ENCODE measurements at regions not wholly inside any gene's neighbourhood (a gene's known extent, or its start where the extent isn't known, plus 50 kb on each side); places are given as distances from the start of the nearest gene placed in this dataset.
"Not testable (repeated sequence)": the region's sequence is repeated elsewhere in the genome, so short reads cannot be mapped to it uniquely, and the experiment has no call there.

GRCh38 chr13:80168089-80168850 lies 172.7 kb downstream of the SPRY2 start:
- DNase-seq = no peak

- no peak for DNase-seq
These were observed 174.6 kb downstream of the SPRY2 start for GRCh38 chr13:80166352-80166751.

DNA sequence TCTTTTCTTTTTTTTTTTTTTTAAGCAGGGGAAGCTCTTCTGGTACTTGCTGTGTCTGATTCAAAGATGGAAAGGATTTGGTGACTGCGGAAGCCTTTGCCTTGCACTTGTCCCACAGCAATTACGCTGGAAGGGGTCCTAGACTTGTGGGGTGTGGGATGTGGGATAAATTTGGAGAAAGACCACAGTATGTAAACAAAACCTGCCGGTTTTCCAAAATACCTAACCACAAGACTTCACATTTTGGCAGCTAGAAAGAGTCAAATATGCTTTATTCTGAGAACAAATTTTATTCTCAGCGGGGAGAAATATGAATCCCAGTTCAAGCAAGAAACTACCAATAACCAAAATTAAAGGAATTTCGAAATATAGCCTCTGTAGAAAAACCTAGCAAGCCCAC lies 176.5 kb downstream of the SPRY2 start:
- no peak for DNase-seq

- DNase-seq = no peak
These were observed 179.0 kb downstream of the SPRY2 start for GRCh38 chr13:80161896-80162295.

DNA sequence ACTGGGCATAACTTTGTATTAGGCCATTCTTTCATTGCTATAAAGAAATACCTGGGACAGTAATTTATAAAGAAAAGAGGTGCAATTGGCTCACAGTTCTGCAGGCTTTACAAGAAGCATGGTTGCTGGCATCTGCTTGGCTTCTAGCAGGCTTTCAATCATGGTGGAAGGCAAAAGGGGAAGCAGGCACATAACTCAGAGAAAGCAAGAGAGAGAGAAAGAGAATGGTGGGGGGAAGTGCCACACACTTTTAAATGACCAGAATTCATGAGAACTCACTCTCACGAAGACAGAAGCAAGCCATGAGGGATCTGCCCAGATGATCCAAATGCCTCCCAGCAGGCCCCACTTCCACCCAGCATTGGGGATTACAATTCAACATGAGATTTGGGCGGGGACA lies 179.7 kb downstream of the SPRY2 start:
- no peak for DNase-seq

GRCh38 chr13:80160110-80160509 lies 180.8 kb downstream of the SPRY2 start:
- DNase-seq = no peak

DNA sequence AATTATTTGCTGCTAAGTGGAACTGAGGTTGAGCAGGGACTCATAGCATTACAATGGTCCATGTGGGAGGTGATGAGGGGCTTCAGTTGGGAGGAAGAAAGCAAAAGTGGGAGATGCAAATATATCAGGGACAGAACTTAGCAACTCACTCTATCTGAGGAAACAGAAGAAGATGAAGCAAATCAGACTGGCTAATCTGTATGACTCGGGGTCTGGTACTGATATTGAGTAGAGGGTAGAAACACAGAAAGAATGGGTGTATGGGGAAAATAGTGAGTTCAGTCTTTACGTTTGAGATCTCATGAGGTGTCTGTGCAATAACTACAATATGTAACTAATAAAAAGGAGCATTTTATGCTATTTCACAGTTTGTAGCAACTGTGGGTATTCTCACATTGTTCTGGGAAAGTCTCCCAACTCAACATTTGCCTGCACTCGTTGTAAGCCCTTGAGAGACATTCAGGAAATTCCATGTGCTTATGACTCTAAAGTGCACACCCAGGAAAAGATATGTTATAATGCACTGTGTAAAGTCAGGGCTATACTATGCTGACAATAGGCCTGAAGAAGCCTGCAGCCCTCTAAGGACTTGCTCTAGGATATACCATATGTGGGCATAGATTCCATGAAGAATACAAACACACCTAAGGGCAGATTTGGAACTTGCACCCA lies 183.5 kb downstream of the SPRY2 start:
- DNase-seq = no peak

DNA sequence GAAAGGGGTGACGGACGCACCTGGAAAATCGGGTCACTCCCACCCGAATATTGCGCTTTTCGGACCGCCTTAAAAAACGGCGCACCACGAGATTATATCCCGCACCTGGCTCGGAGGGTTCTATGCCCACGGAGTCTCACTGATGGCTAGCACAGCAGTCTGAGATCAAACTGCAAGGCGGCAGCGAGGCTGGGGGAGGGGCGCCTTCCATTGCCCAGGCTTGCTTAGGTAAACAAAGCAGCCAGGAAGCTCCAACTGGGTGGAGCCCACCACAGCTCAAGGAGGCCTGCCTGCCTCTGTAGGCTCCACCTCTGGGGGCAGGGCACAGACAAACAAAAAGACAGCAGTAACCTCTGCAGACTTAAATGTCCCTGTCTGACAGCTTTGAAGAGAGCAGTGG lies 188.8 kb downstream of the SPRY2 start:
- DNase-seq = not testable (repeated sequence)

DNA sequence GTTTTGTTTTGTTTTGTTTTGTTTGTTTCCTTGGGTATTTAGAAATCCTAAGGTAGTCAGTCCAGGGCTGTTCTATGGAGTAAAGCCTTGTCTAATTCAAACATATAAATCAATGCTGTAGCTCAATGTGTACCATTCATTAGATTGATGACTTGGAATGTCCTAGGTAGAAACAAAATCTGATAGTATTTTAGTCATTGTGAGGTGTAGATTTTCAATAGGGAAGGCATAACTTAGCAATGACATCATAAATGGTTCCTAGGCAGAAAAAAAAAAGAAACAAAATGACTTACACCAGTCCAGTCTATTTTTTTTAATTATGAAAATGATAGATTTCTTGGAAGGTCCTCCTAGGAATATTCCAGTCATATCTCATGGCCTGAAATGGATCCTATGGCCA lies 189.9 kb downstream of the SPRY2 start:
- no peak for DNase-seq

DNA sequence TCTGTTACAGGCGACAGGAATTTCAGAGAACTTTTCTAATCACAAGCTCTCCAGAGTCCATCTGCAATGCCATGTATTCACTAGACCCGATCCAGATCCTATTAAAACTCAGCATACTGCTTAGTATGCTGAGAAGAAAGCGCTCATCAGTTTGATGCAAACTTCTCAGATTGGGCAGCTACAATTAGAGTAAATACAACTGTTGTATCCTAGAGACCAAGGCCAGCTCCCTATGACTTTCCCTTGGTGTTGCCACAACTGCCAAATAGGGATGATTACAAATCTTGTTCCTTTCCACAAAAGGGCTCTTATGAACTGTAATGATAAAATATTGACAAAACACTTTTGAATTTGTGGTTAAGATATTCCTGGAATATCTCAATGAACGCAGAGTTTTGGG lies 191.2 kb downstream of the SPRY2 start:
- DNase-seq = no peak

DNA sequence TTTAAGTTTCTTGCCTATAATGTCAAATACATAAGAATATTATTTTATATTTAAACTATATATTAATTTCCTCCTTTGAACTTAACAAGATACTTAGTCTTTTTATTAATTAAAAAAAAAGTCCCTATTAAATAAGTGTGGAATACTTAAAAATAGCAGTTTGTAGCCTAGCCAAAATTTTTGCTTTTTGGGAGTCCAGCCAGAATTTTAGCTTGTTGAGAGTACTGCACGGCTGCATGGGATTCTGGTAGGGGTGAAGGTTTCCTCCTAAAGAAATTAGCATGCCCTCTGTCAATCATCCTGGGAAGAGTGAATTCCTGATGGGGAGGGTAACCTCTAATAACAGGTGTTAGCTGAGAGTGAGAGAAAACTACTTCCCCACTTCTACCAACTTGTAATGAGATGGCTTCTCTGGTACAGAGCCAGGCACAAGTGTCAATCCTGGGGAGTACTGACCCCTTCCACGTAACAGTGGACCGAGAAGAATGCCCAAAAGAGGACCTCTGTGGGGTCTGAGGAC lies 195.7 kb downstream of the SPRY2 start:
- DNase-seq = no peak

DNA sequence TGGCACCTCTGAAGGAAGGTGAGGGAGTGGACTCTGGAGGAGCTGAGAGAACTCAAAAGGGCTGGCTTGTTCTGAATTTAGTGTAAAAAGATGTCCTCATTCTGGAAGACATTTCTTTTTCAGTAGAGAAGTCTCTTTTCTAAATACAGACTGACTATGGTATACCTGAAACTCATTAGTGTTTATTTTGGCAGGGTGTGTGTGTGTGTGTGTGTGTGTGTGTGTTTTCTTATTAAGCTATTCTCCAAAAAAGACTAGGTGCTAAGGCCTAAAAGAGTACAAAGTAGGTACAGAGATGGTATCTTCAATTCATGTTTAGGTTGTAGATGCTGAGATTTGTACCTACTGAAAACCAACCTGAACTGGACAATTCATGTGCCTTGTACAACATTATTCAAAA lies 196.4 kb downstream of the SPRY2 start:
- DNase-seq = no peak

- no peak for DNase-seq
These were observed 199.6 kb downstream of the SPRY2 start for GRCh38 chr13:80141123-80141849.

- DNase-seq = no peak
These were observed 200.2 kb downstream of the SPRY2 start for GRCh38 chr13:80140685-80141084.

DNA sequence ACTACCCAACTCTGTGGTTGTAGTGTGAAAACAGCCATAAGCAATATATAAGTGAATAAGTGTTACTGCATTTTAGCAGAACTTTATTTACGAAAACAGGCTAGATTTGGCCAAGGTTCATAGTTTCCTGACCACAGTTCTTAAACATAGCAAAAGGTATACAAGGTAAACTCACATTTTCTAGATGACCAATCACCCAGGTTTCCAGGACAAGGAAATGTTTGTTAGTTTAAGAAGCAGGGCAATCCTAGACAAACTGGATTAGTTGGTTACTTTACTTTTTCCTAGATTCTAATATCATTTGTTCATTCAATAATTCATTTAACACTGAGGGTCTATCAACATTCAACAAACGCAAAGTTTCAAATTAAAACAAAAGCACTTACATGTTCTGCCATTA lies 201.7 kb downstream of the SPRY2 start:
- DNase-seq = no peak

DNA sequence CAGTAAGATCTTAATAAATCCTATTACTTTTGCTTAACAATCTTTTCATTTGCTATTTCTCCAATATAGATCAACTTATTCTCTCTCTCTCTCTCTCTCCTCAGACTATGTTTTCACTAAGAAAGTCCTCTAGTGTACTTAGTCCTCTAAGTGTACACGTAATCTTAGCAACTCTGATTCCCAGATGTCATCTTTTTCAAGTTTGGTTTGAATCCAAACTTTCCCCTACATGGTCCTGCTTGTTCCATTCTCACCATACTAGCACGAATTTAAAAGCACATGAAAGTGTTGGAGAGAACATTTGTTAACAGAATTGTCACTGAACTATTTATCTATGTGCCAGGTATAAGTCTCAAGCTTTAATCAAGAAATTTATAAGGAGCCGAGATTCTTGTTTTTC lies 202.9 kb downstream of the SPRY2 start:
- DNase-seq = no peak

- no peak for DNase-seq
These were observed 206.6 kb downstream of the SPRY2 start for GRCh38 chr13:80134346-80134745.

GRCh38 chr13:80133631-80134261 lies 207.2 kb downstream of the SPRY2 start:
- no peak for DNase-seq

- DNase-seq = no peak
These were observed 208.0 kb downstream of the SPRY2 start for GRCh38 chr13:80132741-80133601.

DNA sequence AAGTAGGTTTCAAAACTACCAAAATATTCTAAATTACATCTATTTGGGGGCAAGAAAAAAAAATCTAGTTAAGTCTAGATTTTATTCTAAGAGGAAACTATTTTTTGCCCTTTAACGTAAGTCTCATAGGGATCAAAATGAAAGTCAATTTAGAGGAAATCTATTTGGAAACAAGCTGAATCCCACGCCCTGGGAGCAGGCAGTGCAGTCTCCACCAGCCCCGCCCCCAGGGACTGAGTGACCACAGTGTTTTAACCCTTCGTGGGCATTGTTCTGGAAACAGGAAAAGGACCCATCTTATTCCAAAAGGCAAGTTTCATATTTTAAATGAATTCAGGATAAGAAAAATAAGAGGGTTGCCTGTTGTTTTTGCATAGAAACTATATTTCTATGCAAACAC lies 209.7 kb downstream of the SPRY2 start:
- DNase-seq = no peak

- DNase-seq = no peak
These were observed 214.4 kb downstream of the SPRY2 start for GRCh38 chr13:80126389-80127068.

GRCh38 chr13:80123945-80124344 lies 217.0 kb downstream of the SPRY2 start:
- DNase-seq = no peak
